H9 (cell line): ENCODE measurements at regions not wholly inside any gene's neighbourhood (a gene's known extent, or its start where the extent isn't known, plus 50 kb on each side); places are given as distances from the start of the nearest gene placed in this dataset.

ENCODE experiments used
- DNase-seq: peaks from one replicate; pipeline ENCODE4 v3.0.0-alpha.2; 2017
- H2AFZ ChIP-seq: one replicate; pipeline ENCODE4 v1.6.1; 2013; ENCODE audit warnings: mild to moderate bottlenecking, low read length, control low read depth, moderate library complexity
- H2AK5ac ChIP-seq: 2 replicates; pipeline ENCODE4 v1.6.1; 2013; ENCODE audit warnings: low read length, control low read depth, mixed read lengths; ENCODE audit not compliant: insufficient read length
- H2BK120ac ChIP-seq: one replicate; pipeline ENCODE4 v1.6.1; 2013; ENCODE audit warnings: low read depth, mild to moderate bottlenecking, low read length, control low read depth, inconsistent platforms; ENCODE audit not compliant: poor library complexity, severe bottlenecking
- H2BK12ac ChIP-seq: 2 replicates; pipeline ENCODE4 v1.6.1; 2013; ENCODE audit warnings: low read length, control low read depth, mixed read lengths, low read depth; ENCODE audit not compliant: insufficient read length
- H2BK15ac ChIP-seq: 2 replicates; pipeline ENCODE4 v1.6.1; 2013; ENCODE audit warnings: low read depth, low read length, control low read depth
- H2BK20ac ChIP-seq: one replicate; pipeline ENCODE4 v1.6.1; 2013; ENCODE audit warnings: low read depth, mild to moderate bottlenecking, low read length, control low read depth, inconsistent platforms; ENCODE audit not compliant: poor library complexity, severe bottlenecking
- H2BK5ac ChIP-seq: 2 replicates; pipeline ENCODE4 v1.6.1; 2013; ENCODE audit warnings: low read length, control low read depth, mixed read lengths; ENCODE audit not compliant: insufficient read length
- H3K14ac ChIP-seq: 2 replicates; pipeline ENCODE4 v1.6.1; 2013; ENCODE audit warnings: low read length, control low read depth; ENCODE audit not compliant: insufficient read depth
- H3K18ac ChIP-seq: 2 replicates; pipeline ENCODE4 v1.6.1; 2013; ENCODE audit warnings: low read depth, mild to moderate bottlenecking, mixed read lengths, low read length, control low read depth; ENCODE audit not compliant: insufficient read length
- H3K23ac ChIP-seq: 2 replicates; pipeline ENCODE4 v1.6.1; 2013; ENCODE audit warnings: low read length, control low read depth, mixed read lengths, low read depth; ENCODE audit not compliant: insufficient read length
- H3K23me2 ChIP-seq: 2 replicates; pipeline ENCODE4 v1.6.1; 2013; ENCODE audit warnings: low read depth, mild to moderate bottlenecking, mixed read lengths, low read length, control low read depth; ENCODE audit not compliant: insufficient read length, poor library complexity, severe bottlenecking
- H3K27ac ChIP-seq: 2 replicates; pipeline ENCODE4 v1.5.1; 2013; ENCODE audit warnings: low read length, control low read depth, mixed read lengths, low read depth; ENCODE audit not compliant: insufficient read length
- H3K27me3 ChIP-seq: 2 replicates; pipeline ENCODE4 v1.6.1; 2013; ENCODE audit warnings: low read length, control low read depth, inconsistent platforms; ENCODE audit not compliant: insufficient read depth
- H3K4ac ChIP-seq: 2 replicates; pipeline ENCODE4 v1.6.1; 2013; ENCODE audit warnings: low read depth, mild to moderate bottlenecking, control low read depth, inconsistent platforms, low read length, moderate library complexity
- H3K4me1 ChIP-seq: 2 replicates; pipeline ENCODE4 v1.6.1; 2013; ENCODE audit warnings: low read length, control low read depth, inconsistent platforms; ENCODE audit not compliant: insufficient read depth
- H3K4me2 ChIP-seq: 2 replicates; pipeline ENCODE4 v1.6.1; 2013; ENCODE audit warnings: low read length, control low read depth, mixed read lengths; ENCODE audit not compliant: insufficient read length, insufficient read depth
- H3K56ac ChIP-seq: 2 replicates; pipeline ENCODE4 v1.6.1; 2013; ENCODE audit warnings: low read depth, mild to moderate bottlenecking, mixed read lengths, low read length, control low read depth; ENCODE audit not compliant: insufficient read length
- H3K79me1 ChIP-seq: 2 replicates; pipeline ENCODE4 v1.6.1; 2013; ENCODE audit warnings: low read depth, mild to moderate bottlenecking, moderate library complexity, low read length, control low read depth, inconsistent platforms; ENCODE audit not compliant: insufficient read depth, poor library complexity, severe bottlenecking
- H3K79me2 ChIP-seq: 2 replicates; pipeline ENCODE4 v1.6.1; 2013; ENCODE audit warnings: low read length, control low read depth, inconsistent platforms; ENCODE audit not compliant: insufficient read depth
- H3K9ac ChIP-seq: 2 replicates; pipeline ENCODE4 v1.6.1; 2013; ENCODE audit warnings: low read length, control low read depth, mixed read lengths; ENCODE audit not compliant: insufficient read length; ENCODE audit errors: extremely low read depth
- H3K9me3 ChIP-seq: one replicate; pipeline ENCODE4 v1.6.1; 2013; ENCODE audit warnings: low read depth, low read length, inconsistent platforms; ENCODE audit not compliant: control insufficient read depth
- H3T11ph ChIP-seq: one replicate; pipeline ENCODE4 v1.6.1; 2013; ENCODE audit warnings: mild to moderate bottlenecking, low read length, control low read depth, inconsistent platforms
- H4K20me1 ChIP-seq: one replicate; pipeline ENCODE4 v1.6.1; 2013; ENCODE audit not compliant: control insufficient read depth, insufficient read length, insufficient read depth
- H4K5ac ChIP-seq: 2 replicates; pipeline ENCODE4 v1.6.1; 2013; ENCODE audit warnings: low read depth, mild to moderate bottlenecking, mixed read lengths, low read length, control low read depth; ENCODE audit not compliant: insufficient read length
- H4K8ac ChIP-seq: replicated peaks from 2 replicates; pipeline ENCODE4 v1.6.1; 2013; ENCODE audit warnings: low read length, control low read depth, mixed read lengths, low read depth; ENCODE audit not compliant: insufficient read length
- H4K91ac ChIP-seq: 2 replicates; pipeline ENCODE4 v1.6.1; 2013; ENCODE audit warnings: low read depth, mild to moderate bottlenecking, moderate library complexity, mixed read lengths, low read length, control low read depth; ENCODE audit not compliant: insufficient read length
- H3K27ac Mint-ChIP-seq, 3 experiments: 2 replicates in 2 of 3; 3 replicates in 1 of 3; pipeline ENCODE4 v1.8.0; 2020 to 2021; ENCODE audit warnings: mixed read lengths in 3 of 3, mild to moderate bottlenecking in 1 of 3, moderate library complexity in 1 of 3
- H3K27me3 Mint-ChIP-seq: 2 replicates; pipeline ENCODE4 v1.8.0; 2021; ENCODE audit warnings: low read depth, mild to moderate bottlenecking, moderate library complexity, mixed read lengths
- H3K36me3 Mint-ChIP-seq, 3 experiments: 2 replicates in 2 of 3; 3 replicates in 1 of 3; pipeline ENCODE4 v1.8.0; 2020 to 2021; ENCODE audit warnings: low read depth in 3 of 3, mixed read lengths in 3 of 3; ENCODE audit not compliant: insufficient read depth in 1 of 3
- H3K4me1 Mint-ChIP-seq, 2 experiments: 2 replicates each; pipeline ENCODE4 v1.8.0; 2020; ENCODE audit warnings: mixed read lengths in 2 of 2
- H3K4me3 Mint-ChIP-seq, 2 experiments: 2 replicates in 1 of 2; 3 replicates in 1 of 2; pipeline ENCODE4 v1.8.0; 2020 to 2021; ENCODE audit warnings: mild to moderate bottlenecking in 2 of 2, mixed read lengths in 2 of 2, moderate library complexity in 1 of 2
- H3K9me3 Mint-ChIP-seq, 2 experiments: 2 replicates in 1 of 2; 3 replicates in 1 of 2; pipeline ENCODE4 v1.8.0; 2020; ENCODE audit warnings: mild to moderate bottlenecking in 2 of 2, mixed read lengths in 2 of 2, moderate library complexity in 1 of 2
- CTCF ChIP-seq: fragments of 200-600 bp; sonication (generic); conservative IDR thresholded peaks from 3 replicates; pipeline ENCODE4 v1.8.0; 2021; ENCODE audit warnings: antibody characterized with exemption, mild to moderate bottlenecking
- WGBS: extraction: QIAGEN DNeasy Blood & Tissue Kit; methylation state at CpG from one replicate; pipeline ENCODE4 v1.1.7; 2013; ENCODE audit warnings: missing lambda C conversion rate, low lambda C conversion rate, mixed read lengths; ENCODE audit not compliant: insufficient read length; ENCODE audit errors: extremely low coverage; 5-methylcytosine and 5-hydroxymethylcytosine counted together

GRCh38 chr5:61669531-61669930, 337.5 kb downstream of the ZSWIM6 start:
- Histone ChIP-seq H4K5ac (no peak overlapping the region), H2BK20ac (no peak overlapping the region), H2AK5ac (no peak overlapping the region), H4K91ac (no peak overlapping the region), H2BK5ac (no peak overlapping the region), H2BK12ac (no peak overlapping the region), H3K79me2 (no peaks in the 10 kb centered on the region), H3K9ac (no peak overlapping the region), H3T11ph (no peak overlapping the region), H2BK15ac (no peak overlapping the region), H3K27me3 (no peaks in the 10 kb centered on the region), H3K79me1 (no peaks in the 10 kb centered on the region), H3K23me2 (no peaks in the 10 kb centered on the region), H3K4me2 (no peak overlapping the region), H4K20me1 (no peaks in the 10 kb centered on the region), H2BK120ac (no peak overlapping the region), H4K8ac (no peak overlapping the region), H3K14ac (no peak overlapping the region), H3K56ac (no peak overlapping the region), H3K18ac (no peak overlapping the region), H3K4ac (no peak overlapping the region), H3K23ac (no peak overlapping the region), H2AFZ (no peak overlapping the region), H3K27ac (no peak overlapping the region), H3K9me3 (no peaks in the 10 kb centered on the region), H3K4me1 (no peaks in the 10 kb centered on the region)
- no CpG with 5 or more reads among the region's 3 CpGs for WGBS
- H3K9me3 Mint-ChIP-seq: no peaks in the 10 kb centered on the region
- H3K4me1 Mint-ChIP-seq: peaks cover 4 to 7% of the 10 kb centered on the region in 2 experiments
- H3K4me3 Mint-ChIP-seq: no peak overlapping the region
- H3K27ac Mint-ChIP-seq: no peak overlapping the region
- no peaks in the 10 kb centered on the region; the same call in 1 of the 2 replicates for H3K27me3 Mint-ChIP-seq
- H3K36me3 Mint-ChIP-seq: no peaks in the 10 kb centered on the region
- no peak for TF ChIP-seq CTCF
- no peak for DNase-seq
